ENCODE measurements at regions not wholly inside any gene's neighbourhood (a gene's known extent, or its start where the extent isn't known, plus 50 kb on each side); places are given as distances from the start of the nearest gene placed in this dataset.

DNA sequence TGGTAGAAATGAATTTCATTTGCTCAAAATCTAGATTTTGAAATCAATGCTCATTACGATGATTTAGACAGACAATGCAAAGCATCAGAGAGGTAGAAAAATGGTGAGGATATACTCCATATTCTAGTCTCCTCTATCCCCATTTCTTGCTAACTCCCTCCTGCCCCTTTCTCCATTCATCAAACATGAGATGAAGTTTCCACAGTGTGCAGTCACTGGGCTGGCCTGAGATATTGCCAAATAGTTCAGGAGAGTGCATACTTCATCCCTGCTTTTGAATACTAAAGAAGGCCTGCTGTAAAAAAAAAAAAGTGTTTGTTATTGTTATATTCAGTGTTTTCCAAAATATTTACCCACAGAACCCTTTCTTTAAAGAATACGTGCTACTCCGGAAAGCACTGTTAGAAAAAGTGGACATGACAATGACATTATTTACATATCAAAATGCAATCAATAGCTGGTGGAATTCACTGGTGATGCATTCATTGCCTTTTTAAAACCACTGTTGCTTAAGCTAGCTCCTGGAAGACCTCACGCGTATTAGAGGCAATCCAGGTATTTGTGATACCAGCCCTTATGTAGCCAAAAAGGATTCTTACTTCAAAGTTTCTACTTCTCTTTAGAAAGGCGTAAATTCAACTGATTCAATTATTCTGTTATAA is 247.6 kb upstream of the SOX2 start:
- TF ChIP-seq POLR2AphosphoS5 (IDR thresholded peaks at IDR 0.05; ENCODE audit: low read depth, low read length) (no peak), POLR2A (IDR thresholded peaks at IDR 0.05; ENCODE audit: low read depth, low read length) (no peak)
